ENCODE measurements at regions not wholly inside any gene's neighbourhood (a gene's known extent, or its start where the extent isn't known, plus 50 kb on each side); places are given as distances from the start of the nearest gene placed in this dataset.

DNA sequence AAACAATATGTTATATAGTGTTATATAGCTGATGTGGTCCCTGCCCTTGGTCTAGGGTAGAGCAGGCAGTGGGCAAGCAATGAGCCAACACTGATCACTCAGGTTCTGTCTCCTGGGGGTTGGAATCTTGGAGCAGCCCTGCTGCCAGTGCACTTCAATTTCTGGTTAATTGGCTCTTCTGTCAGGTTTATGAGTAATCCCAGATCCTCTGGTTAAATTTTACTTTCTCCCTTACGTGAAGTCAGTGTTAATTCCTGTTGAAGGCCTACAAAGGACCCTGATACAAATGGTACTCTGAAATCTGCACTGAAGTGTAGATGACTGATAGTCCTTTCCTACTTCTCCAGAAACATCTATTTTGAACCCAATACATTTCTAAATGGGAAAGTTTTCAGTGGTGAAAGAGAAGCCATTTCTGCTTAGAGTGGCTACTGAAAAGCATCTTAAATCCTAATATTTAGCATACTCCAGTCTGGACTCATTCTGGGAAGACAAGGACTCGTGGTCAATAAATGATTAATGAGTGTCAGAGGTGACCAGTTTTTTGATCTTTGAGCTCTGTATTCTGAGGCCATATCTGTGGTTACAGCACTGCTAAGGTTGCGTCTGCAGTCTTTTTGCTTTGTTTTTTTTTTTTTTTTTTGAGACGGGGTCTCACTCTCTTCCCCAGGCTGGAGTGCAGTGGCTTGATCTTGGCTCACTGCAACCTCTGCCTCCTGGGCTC lies 442.4 kb downstream of the KIF4B start:
- no peak for TF ChIP-seq CTCF (conservative IDR thresholded peaks at IDR 0.05; ENCODE audit: control insufficient read depth, insufficient read depth, low read depth, low read length)
- no peak for DNase-seq (ENCODE audit: low read depth)
- H3K4me3 ChIP-seq (ENCODE audit: control insufficient read depth, low read depth, low read length): no peak overlapping the region

DNA sequence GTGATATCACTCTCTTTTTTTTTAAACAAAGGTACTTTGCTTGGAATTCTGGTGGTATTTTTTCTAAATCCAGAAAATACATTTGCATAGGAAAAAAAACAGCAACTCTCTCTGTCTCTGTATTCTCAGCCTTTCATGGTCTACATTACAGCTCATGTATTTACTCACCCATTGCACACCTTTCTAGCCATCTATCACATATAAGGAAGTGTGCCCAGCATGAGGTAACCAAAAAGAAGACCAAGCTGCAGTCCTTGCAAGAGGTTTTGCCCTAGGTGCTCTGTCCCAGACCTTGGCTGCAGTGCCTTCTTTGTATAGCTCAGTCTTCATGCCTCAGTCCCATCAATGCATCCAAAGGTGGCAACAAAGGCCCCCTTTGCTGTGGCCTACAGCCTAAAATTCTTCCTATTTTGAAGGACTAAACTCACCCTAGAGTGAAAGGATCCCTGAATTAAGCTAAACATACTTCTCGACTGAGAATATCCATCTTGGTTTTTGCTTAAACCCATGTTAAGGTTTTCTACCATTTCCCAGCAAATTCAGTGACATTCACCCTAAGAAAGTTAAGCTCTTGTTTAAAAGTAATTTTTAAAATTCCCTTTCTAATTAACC lies 446.4 kb downstream of the KIF4B start:
- no peak overlapping the region for H3K4me3 ChIP-seq (ENCODE audit: control insufficient read depth, low read depth, low read length)
- no peak for TF ChIP-seq CTCF (conservative IDR thresholded peaks at IDR 0.05; ENCODE audit: control insufficient read depth, insufficient read depth, low read depth, low read length)
- no peak for DNase-seq (ENCODE audit: low read depth)

- H3K4me3 ChIP-seq (ENCODE audit: control insufficient read depth, low read depth, low read length): no peak overlapping the region
- DNase-seq (ENCODE audit: low read depth): no peak
- no peak for TF ChIP-seq CTCF (conservative IDR thresholded peaks at IDR 0.05; ENCODE audit: control insufficient read depth, insufficient read depth, low read depth, low read length)
Measured at GRCh38 chr5:155460501-155460931, 447.0 kb downstream of the KIF4B start.

- no peak for DNase-seq (ENCODE audit: low read depth)
- no peak for TF ChIP-seq CTCF (conservative IDR thresholded peaks at IDR 0.05; ENCODE audit: control insufficient read depth, insufficient read depth, low read depth, low read length)
- H3K4me3 ChIP-seq (ENCODE audit: control insufficient read depth, low read depth, low read length): no peak overlapping the region
Measured at GRCh38 chr5:155461304-155461703, 447.7 kb downstream of the KIF4B start.

GRCh38 chr5:155466851-155467250 lies 453.3 kb downstream of the KIF4B start:
- H3K4me3 ChIP-seq (ENCODE audit: control insufficient read depth, low read depth, low read length): no peak overlapping the region
- no peak for DNase-seq (ENCODE audit: low read depth)
- TF ChIP-seq CTCF (conservative IDR thresholded peaks at IDR 0.05; ENCODE audit: control insufficient read depth, insufficient read depth, low read depth, low read length): no peak

DNA sequence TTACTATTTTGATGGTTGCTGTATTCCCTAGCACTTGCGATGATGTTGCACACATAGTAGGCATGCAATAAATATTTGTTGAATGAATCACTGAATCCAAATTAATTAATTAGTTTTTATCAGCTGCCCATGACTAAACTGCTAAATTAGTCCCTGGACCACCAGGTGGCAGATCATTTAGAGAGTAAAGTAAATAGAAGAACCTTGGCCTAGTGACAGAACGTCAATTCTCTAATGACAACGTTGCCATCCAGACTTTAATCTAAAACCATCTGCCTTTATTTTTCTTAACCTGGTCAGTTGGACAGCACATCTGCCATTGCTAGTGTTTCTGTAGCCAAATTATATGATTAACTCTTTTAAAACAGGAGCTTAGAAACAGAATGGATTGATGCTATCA lies 457.5 kb downstream of the KIF4B start:
- no peak for TF ChIP-seq CTCF (conservative IDR thresholded peaks at IDR 0.05; ENCODE audit: control insufficient read depth, insufficient read depth, low read depth, low read length)
- no peak for DNase-seq (ENCODE audit: low read depth)
- no peak overlapping the region for H3K4me3 ChIP-seq (ENCODE audit: control insufficient read depth, low read depth, low read length)
